IPS-18a (cell line): ENCODE measurements at regions not wholly inside any gene's neighbourhood (a gene's known extent, or its start where the extent isn't known, plus 50 kb on each side); places are given as distances from the start of the nearest gene placed in this dataset.

Experiments used
- H3K27ac ChIP-seq: one replicate; pipeline ENCODE4 v1.5.1; 2013; ENCODE audit warnings: low read length
- H3K27me3 ChIP-seq: one replicate; pipeline ENCODE4 v1.6.1; 2013; ENCODE audit warnings: mild to moderate bottlenecking, low read length; ENCODE audit not compliant: control insufficient read depth, insufficient read depth
- H3K36me3 ChIP-seq: one replicate; pipeline ENCODE4 v1.6.1; 2013; ENCODE audit warnings: low read depth, low read length; ENCODE audit not compliant: control insufficient read depth
- H3K4me1 ChIP-seq: one replicate; pipeline ENCODE4 v1.6.1; 2013; ENCODE audit warnings: low read depth, low read length; ENCODE audit not compliant: control insufficient read depth
- H3K4me3 ChIP-seq: one replicate; pipeline ENCODE4 v1.5.1; 2013; ENCODE audit warnings: low read length
- H3K9ac ChIP-seq: one replicate; pipeline ENCODE4 v1.6.1; 2013; ENCODE audit warnings: mild to moderate bottlenecking, low read length, moderate library complexity
- H3K9me3 ChIP-seq: one replicate; pipeline ENCODE4 v1.6.1; 2013; ENCODE audit warnings: low read depth, low read length; ENCODE audit not compliant: control insufficient read depth

DNA sequence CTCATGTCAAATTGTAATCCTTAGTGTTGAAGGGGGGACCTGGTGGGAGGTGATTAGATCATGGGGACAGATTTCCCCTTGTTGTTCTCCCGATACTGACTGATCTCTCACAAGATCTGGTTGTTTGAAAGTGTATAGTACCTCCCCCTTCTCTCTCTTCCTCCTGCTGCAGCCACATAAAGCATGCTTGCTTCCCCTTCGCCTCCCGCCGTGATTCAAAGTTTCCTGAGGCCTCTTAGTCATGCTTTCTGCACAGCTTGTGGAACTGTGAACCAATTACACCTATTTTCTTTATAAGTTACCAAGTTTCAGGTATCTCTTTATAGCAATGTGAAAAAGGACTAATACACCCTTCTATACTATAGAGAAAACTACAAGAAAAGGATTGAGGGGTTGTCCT, 1170.5 kb upstream of the AGA start:
- Histone ChIP-seq H3K4me3 (no peak overlapping the region), H3K27ac (no peak overlapping the region), H3K27me3 (no peaks in the 10 kb centered on the region), H3K36me3 (no peaks in the 10 kb centered on the region), H3K4me1 (no peaks in the 10 kb centered on the region), H3K9ac (no peak overlapping the region), H3K9me3 (no peaks in the 10 kb centered on the region)

DNA sequence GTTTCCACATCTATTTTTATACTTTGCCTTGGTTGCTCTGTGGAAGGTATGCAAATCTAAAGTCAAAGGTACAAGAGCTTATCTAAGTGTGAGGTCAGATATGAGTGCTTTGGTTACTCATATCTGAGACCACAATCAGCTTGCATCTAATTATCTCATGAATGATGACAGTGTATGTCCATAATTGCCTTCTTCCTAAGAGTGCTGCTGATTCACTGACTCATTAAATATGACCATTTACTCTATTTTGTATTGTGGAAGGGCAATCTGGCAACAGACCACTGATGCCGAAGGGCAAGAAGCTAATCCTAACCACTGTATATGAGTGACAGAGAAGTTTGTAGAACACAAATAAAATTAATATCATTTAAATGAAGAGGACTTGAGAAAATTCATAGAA, 1190.2 kb upstream of the AGA start:
- Histone ChIP-seq H3K36me3 (no peaks in the 10 kb centered on the region), H3K4me1 (no peaks in the 10 kb centered on the region), H3K27me3 (no peaks in the 10 kb centered on the region), H3K4me3 (no peak overlapping the region), H3K9ac (no peak overlapping the region), H3K9me3 (no peaks in the 10 kb centered on the region), H3K27ac (no peak overlapping the region)

- H3K9ac ChIP-seq = no peak overlapping the region
- H3K4me1 ChIP-seq = no peaks in the 10 kb centered on the region
- H3K9me3 ChIP-seq = no peaks in the 10 kb centered on the region
- no peaks in the 10 kb centered on the region for H3K36me3 ChIP-seq
- H3K4me3 ChIP-seq = no peak overlapping the region
- H3K27ac ChIP-seq = no peak overlapping the region
- no peaks in the 10 kb centered on the region for H3K27me3 ChIP-seq
Observed at GRCh38 chr4:178633263-178633662, 1191.0 kb upstream of the AGA start.

DNA sequence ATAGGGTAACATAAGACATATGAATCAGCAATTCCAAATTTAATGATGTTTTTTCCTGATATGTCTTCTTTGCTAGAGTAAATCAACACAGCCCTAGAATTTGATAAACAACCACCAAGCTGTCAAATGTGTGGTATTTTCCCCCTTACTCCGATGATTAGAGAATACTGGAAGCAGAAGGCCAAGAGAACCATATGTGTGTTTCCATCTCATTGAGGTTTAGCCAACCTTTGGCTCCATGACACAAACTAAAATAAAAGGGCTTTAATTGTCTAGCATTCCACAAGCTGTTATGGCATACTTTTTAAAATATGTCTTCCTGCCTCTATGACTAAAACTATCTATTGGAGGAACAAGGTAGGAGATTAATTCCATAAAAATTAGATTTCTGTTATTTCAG, 1222.4 kb upstream of the AGA start:
- no peak overlapping the region for H3K9ac ChIP-seq
- H3K27ac ChIP-seq = no peak overlapping the region
- no peak overlapping the region for H3K4me3 ChIP-seq
- H3K9me3 ChIP-seq = no peaks in the 10 kb centered on the region
- H3K27me3 ChIP-seq = no peaks in the 10 kb centered on the region
- H3K4me1 ChIP-seq = no peaks in the 10 kb centered on the region
- no peaks in the 10 kb centered on the region for H3K36me3 ChIP-seq

GRCh38 chr4:178665916-178666315, 1223.7 kb upstream of the AGA start:
- no peaks in the 10 kb centered on the region for H3K36me3 ChIP-seq

GRCh38 chr4:178671766-178672165, 1229.5 kb upstream of the AGA start:
- H3K27me3 ChIP-seq = no peaks in the 10 kb centered on the region
- H3K9ac ChIP-seq = no peak overlapping the region
- H3K4me3 ChIP-seq = no peak overlapping the region
- no peak overlapping the region for H3K27ac ChIP-seq
- no peaks in the 10 kb centered on the region for H3K36me3 ChIP-seq
- peaks cover 3% of the 10 kb centered on the region for H3K9me3 ChIP-seq
- no peaks in the 10 kb centered on the region for H3K4me1 ChIP-seq

More at GRCh38 chr4:178665916-178666315, 1223.7 kb upstream of the AGA start:
- H3K4me1 ChIP-seq = no peaks in the 10 kb centered on the region
- no peaks in the 10 kb centered on the region for H3K9me3 ChIP-seq
- H3K4me3 ChIP-seq = no peak overlapping the region
- no peaks in the 10 kb centered on the region for H3K27me3 ChIP-seq
- H3K27ac ChIP-seq = no peak overlapping the region
- H3K9ac ChIP-seq = no peak overlapping the region

DNA sequence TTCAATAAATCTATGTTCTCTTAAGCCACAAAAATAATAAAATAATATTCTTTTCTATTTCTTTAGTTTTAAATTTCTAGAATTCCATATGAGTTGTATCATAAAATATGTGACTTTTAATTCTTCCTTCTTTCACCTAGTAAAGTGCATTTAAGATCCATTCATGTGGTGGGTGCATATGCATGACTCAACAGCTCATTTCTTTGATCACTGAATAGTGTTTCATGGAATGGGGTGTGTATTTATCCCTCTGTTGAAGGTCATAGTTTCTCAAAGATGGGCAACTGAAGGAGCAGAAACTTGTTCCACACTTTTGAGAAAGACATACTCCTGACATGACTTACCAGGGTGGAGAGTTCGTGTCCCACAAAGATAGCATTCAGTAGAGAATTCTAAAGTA, 1230.3 kb upstream of the AGA start:
- Histone ChIP-seq H3K9me3 (peaks cover 3% of the 10 kb centered on the region), H3K9ac (no peak overlapping the region), H3K4me1 (no peaks in the 10 kb centered on the region), H3K27ac (no peak overlapping the region), H3K4me3 (no peak overlapping the region), H3K27me3 (no peaks in the 10 kb centered on the region), H3K36me3 (no peaks in the 10 kb centered on the region)

DNA sequence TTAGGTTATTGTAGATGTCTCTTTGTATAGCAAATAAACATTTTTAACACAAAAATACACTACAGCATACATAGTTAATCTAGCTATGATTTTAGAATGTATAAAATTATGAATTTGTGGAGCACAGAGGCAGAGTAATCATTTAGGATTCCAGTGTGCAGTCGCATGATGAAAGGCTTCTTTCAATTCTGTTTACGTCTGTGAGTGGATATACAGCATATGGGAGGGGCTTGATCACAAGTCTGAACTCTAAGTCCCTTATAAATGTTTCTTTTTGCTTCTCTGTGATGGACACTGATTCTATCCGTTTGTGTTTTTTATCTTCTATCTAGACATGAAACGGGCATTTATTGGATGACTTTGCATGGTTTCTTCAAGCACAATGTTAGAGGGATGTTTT, 1239.6 kb upstream of the AGA start:
- H3K36me3 ChIP-seq = no peaks in the 10 kb centered on the region
- no peaks in the 10 kb centered on the region for H3K4me1 ChIP-seq
- no peaks in the 10 kb centered on the region for H3K27me3 ChIP-seq
- no peak overlapping the region for H3K27ac ChIP-seq
- H3K9ac ChIP-seq = no peak overlapping the region
- no peaks in the 10 kb centered on the region for H3K9me3 ChIP-seq
- no peak overlapping the region for H3K4me3 ChIP-seq

GRCh38 chr4:178689926-178690325, 1247.7 kb upstream of the AGA start:
- H3K9me3 ChIP-seq = no peaks in the 10 kb centered on the region
- H3K36me3 ChIP-seq = no peaks in the 10 kb centered on the region
- H3K4me3 ChIP-seq = no peak overlapping the region
- H3K27me3 ChIP-seq = no peaks in the 10 kb centered on the region
- H3K4me1 ChIP-seq = peaks cover 5% of the 10 kb centered on the region
- H3K9ac ChIP-seq = no peak overlapping the region
- H3K27ac ChIP-seq = no peak overlapping the region

DNA sequence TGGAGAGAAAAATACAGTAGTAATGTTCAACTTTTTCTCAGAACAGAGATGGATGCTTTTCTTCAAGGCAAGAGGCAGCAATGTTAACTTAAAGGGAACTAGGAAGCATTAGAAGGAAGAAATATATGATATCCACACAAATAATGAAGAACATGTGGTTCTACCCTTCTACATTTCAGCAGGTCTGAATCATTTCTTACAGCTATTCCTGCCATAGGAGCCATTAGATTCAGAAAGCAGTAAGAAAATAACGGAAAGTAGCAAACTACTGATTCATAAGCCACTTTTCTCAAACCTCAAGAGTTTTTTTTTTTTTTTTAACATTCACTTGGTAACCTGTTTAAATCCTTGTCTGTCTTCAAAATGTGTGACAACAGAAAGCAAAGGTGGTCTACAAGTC, 1251.6 kb upstream of the AGA start:
- peaks cover 5% of the 10 kb centered on the region for H3K4me1 ChIP-seq
- no peaks in the 10 kb centered on the region for H3K27me3 ChIP-seq
- H3K4me3 ChIP-seq = no peak overlapping the region
- no peak overlapping the region for H3K9ac ChIP-seq
- H3K27ac ChIP-seq = no peak overlapping the region
- H3K9me3 ChIP-seq = no peaks in the 10 kb centered on the region
- no peaks in the 10 kb centered on the region for H3K36me3 ChIP-seq

DNA sequence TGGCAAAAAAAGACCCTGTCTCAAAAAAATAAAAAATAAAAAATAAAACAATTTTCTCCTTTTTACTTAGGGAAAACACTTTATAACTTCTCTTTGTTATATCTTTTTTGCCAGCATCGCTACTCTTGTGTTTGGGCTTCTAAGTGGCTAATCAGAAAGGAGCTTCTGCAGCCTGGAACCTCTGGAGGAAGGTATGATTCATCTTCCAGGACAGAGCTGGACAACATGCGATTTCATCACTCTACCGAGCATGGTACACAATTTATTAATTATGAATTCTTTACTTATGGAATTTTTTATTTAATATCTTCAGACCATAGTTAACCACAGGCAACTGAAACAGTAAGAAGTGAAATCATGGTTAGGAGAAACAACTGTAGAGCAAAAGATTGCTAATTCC, 1254.3 kb upstream of the AGA start:
- no peaks in the 10 kb centered on the region for H3K36me3 ChIP-seq
- H3K9me3 ChIP-seq = no peaks in the 10 kb centered on the region
- no peak overlapping the region for H3K9ac ChIP-seq
- no peaks in the 10 kb centered on the region for H3K4me1 ChIP-seq
- no peak overlapping the region for H3K4me3 ChIP-seq
- no peak overlapping the region for H3K27ac ChIP-seq
- H3K27me3 ChIP-seq = no peaks in the 10 kb centered on the region

DNA sequence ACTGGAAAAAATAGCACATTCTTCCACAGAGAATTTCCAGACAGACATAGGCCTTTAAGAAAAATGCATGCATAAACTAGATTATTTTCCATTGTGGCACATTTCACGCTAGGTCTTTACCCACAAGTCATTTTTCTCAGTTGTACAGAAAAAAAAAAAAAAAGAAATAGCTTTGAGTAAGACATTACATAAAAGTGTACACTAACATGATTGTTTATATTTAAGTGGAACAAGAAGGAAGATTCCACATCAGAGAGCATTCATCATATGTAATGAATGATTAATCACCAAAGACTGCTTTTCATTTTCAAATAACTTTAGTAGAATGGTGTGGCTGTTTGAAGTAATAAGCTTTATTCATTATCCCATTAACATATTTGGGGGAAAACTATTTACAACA, 1270.2 kb upstream of the AGA start:
- Histone ChIP-seq H3K9ac (no peak overlapping the region), H3K4me3 (no peak overlapping the region), H3K9me3 (no peaks in the 10 kb centered on the region), H3K27ac (no peak overlapping the region), H3K4me1 (no peaks in the 10 kb centered on the region), H3K27me3 (no peaks in the 10 kb centered on the region), H3K36me3 (no peaks in the 10 kb centered on the region)
